Right renal cortex interstitium (tissue), 3 donors: ENCODE measurements at regions not wholly inside any gene's neighbourhood (a gene's known extent, or its start where the extent isn't known, plus 50 kb on each side); places are given as distances from the start of the nearest gene placed in this dataset.

Source experiments
- DNase-seq, 3 donors: peaks; one replicate each; pipeline ENCODE4 v3.0.0-alpha.2; 2013; ENCODE audit warnings: low read depth in 3 of 3, low spot score in 2 of 3

- no peak for DNase-seq
Observed at GRCh38 chrX:138534410-138534809, 177.1 kb downstream of the FGF13 start.

GRCh38 chrX:138519296-138519695, 192.2 kb downstream of the FGF13 start:
- DNase-seq, result peak; percentile 14 to 36 (median 25)

GRCh38 chrX:138504273-138504672, 207.2 kb downstream of the FGF13 start:
- no peak for DNase-seq

- no peak for DNase-seq
Observed at GRCh38 chrX:138492371-138492770, 219.1 kb downstream of the FGF13 start.

DNA sequence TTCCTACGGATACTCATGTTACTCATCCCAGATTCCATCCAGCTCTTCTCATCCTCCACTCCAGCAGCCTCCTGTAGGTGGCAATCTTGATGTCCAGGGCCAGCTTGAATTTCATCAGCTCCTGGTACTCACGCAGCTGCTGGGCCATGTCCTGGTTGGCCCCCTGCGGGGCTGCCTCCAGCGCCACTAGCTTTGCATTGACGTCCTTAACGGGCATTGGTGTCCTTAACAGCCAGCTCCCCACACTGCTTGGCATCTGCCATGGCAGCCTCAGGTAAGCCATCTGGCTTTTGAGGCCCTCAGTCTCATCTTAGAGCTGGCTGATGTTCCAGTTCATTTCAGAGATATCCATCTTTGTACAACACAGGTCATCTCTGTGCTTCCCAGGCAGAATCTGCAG, 223.7 kb downstream of the FGF13 start:
- DNase-seq, result no peak

GRCh38 chrX:138485767-138486166, 225.8 kb downstream of the FGF13 start:
- DNase-seq, result no peak

- DNase-seq, result no peak
Observed at GRCh38 chrX:138485224-138485623, 226.3 kb downstream of the FGF13 start.

DNA sequence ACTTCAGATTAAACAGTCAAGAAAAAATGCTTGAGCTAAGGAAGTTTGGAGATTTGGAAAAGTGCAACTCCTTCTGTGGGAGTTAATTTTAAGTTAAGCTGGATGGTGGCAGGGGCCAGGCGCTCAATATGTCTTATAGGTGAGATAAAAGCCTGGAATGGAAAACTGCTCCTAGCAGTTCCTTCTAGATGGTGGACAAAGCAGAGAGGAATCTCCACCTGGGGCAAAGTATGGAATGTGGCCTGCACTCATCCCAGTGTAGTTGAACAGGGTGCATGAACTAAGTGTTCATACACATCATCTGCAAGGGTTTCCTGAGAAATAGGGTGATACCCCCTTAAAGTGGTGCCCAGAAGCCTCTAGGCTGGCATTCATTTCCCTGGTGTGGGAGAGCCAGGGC, 227.1 kb downstream of the FGF13 start:
- no peak for DNase-seq

DNA sequence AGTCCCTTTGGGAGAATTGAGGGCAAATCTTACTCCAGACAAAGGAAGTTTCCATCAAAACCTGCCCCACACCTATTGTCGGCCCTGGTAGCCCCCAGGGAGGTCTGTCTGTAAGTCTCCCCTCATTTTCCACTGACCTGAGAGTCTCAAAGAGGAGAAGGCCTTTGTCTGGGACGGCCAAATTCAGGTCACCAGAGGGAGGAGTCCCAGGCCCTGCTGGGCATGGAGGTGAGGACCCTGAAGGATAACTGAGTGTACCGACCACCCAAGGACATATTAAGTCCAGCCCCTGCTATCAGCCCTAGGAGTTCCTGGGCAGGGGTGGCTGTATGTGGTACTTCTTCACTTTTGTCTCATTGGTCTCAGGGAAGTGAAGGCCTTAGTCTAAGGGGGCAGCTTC, 229.9 kb downstream of the FGF13 start:
- DNase-seq, result no peak

- no peak for DNase-seq
Observed at GRCh38 chrX:138463476-138463875, 248.0 kb downstream of the FGF13 start.
